ENCODE measurements at regions not wholly inside any gene's neighbourhood (a gene's known extent, or its start where the extent isn't known, plus 50 kb on each side); places are given as distances from the start of the nearest gene placed in this dataset.

DNA sequence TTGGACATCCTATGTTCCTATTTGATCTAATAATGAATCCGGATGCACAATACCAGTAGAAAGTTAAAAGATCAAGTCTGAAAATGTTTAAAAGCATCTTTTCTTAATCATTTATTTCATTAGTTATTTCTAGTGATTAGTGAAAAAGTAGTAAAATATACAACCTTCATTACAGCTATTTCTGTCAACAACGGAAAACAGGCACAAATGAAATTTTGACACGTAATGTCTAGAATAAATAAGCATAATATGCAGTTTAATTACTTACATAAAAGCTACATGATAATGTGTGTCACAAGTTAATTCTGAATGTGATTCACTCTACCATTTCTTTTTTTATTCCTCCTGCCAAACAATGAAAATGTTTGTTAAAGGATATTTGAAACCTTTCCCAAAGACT is 216.1 kb downstream of the MYCN start:
- Histone ChIP-seq H3K9me3 (no peaks in the 10 kb centered on the region), H3K27ac (no peak overlapping the region), H3K27me3 (no peaks in the 10 kb centered on the region), H3K36me3 (no peaks in the 10 kb centered on the region), H3K4me3 (no peak overlapping the region), H3K4me1 (no peaks in the 10 kb centered on the region)
- ATAC-seq: no peak
- TF ChIP-seq EP300 (IDR thresholded peaks at IDR 0.05): no peak
- no peak for TF ChIP-seq POLR2A (IDR thresholded peaks at IDR 0.05)
- TF ChIP-seq, protein P1, sequence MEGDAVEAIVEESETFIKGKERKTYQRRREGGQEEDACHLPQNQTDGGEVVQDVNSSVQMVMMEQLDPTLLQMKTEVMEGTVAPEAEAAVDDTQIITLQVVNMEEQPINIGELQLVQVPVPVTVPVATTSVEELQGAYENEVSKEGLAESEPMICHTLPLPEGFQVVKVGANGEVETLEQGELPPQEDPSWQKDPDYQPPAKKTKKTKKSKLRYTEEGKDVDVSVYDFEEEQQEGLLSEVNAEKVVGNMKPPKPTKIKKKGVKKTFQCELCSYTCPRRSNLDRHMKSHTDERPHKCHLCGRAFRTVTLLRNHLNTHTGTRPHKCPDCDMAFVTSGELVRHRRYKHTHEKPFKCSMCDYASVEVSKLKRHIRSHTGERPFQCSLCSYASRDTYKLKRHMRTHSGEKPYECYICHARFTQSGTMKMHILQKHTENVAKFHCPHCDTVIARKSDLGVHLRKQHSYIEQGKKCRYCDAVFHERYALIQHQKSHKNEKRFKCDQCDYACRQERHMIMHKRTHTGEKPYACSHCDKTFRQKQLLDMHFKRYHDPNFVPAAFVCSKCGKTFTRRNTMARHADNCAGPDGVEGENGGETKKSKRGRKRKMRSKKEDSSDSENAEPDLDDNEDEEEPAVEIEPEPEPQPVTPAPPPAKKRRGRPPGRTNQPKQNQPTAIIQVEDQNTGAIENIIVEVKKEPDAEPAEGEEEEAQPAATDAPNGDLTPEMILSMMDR (IDR thresholded peaks at IDR 0.05): no peak
- TF ChIP-seq POLR2AphosphoS5 (IDR thresholded peaks at IDR 0.05): no peak
- WGBS, 2 donors (ENCODE audit: low coverage in 1 of 2): 90% methylated on average over 3 of the region's 3 CpGs

DNA sequence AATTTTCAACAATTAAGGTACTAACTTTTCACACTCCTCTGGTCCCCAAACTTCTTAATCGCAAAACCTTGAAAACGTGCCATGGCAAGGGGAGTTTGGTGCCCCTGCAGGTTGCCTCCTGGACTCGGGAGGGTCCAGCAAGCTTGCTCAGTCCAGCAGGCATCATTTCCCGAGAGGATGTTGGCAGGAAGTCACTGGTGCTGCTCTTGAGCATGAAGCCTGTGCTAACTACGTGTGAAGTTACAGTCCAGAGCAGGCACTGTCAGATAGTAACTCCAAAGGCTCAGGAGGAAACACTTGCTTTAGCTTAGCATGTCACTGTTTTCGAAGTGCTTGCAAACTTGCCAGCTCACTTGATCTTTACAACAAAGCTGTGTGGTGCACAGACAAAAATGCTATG is 215.4 kb downstream of the MYCN start:
- no peak for ATAC-seq
- 23 to 33% methylated on average over 4 of the region's 6 CpGs for WGBS, 2 donors (ENCODE audit: low coverage in 1 of 2)
- Histone ChIP-seq H3K4me3 (no peak overlapping the region), H3K4me1 (no peaks in the 10 kb centered on the region), H3K27me3 (no peaks in the 10 kb centered on the region), H3K27ac (no peak overlapping the region), H3K36me3 (no peaks in the 10 kb centered on the region), H3K9me3 (no peaks in the 10 kb centered on the region)
- TF ChIP-seq, protein P1 (IDR thresholded peaks at IDR 0.05): no peak
- TF ChIP-seq POLR2AphosphoS5 (IDR thresholded peaks at IDR 0.05) (no peak), POLR2A (IDR thresholded peaks at IDR 0.05) (no peak), EP300 (IDR thresholded peaks at IDR 0.05) (no peak)

DNA sequence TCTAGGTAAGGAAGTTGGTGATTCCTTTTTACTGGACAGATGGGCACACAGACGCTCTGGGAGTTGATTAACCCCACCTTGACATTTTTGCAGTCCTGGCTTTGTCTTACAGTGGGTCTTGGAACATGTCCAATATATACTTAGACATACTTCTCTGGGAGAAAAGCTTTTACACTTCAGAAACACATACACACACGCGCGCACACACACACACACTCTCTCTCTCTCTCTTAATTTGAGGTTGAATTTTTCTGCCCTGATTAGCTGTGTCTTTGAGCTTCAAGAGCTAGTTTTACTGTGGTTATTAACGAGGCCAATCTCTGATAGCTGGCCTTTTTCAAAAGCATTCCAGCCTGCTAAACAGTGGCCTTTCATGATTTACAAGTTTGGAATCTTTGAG is 215.0 kb downstream of the MYCN start:
- Histone ChIP-seq H3K27me3 (no peaks in the 10 kb centered on the region), H3K4me3 (no peak overlapping the region), H3K4me1 (no peaks in the 10 kb centered on the region), H3K36me3 (no peaks in the 10 kb centered on the region), H3K9me3 (no peaks in the 10 kb centered on the region), H3K27ac (no peak overlapping the region)
- WGBS, 2 donors (ENCODE audit: low coverage in 1 of 2): 25 to 49% methylated on average over 4 to 5 of the region's 5 CpGs
- ATAC-seq: no peak
- TF ChIP-seq EP300 (IDR thresholded peaks at IDR 0.05): no peak
- no peak for TF ChIP-seq POLR2AphosphoS5 (IDR thresholded peaks at IDR 0.05)
- TF ChIP-seq, protein P1 (IDR thresholded peaks at IDR 0.05): no peak
- TF ChIP-seq POLR2A (IDR thresholded peaks at IDR 0.05): no peak

DNA sequence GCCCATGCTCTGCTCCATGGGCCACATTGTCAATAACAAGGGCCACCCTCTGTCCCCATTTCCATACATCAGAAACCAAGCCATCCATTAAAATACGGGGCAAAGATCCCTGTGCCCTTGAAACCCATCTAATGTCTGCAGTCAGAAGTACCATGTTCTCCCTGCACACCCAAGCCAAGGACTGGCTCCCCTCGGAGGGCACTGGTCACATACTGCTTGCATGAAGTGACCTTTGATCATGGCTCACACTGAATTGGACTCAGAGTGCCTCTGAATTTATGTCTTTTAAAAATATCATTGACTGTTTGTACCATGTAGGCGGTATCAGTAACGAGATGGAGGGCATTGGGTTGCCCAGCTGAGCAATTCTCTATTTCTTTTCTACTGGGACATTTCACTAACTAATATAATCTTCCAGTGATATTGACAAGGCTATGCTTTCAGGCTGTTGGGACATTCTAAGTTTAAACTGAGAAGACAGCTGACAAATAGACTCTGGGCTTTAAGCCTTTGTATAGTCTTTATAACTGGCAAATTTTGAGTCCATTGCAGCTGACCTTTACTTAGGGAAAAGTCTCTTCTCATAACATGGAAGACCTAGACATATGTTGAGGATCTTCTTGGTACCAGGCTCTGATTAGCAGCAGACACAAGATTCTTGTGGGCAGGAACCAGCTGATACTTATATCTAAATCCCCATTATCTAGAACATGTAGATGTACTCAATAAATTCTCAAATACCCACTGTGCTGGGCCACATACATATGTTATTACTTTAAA is 214.3 kb downstream of the MYCN start:
- no peak for TF ChIP-seq POLR2AphosphoS5 (IDR thresholded peaks at IDR 0.05)
- TF ChIP-seq EP300 (IDR thresholded peaks at IDR 0.05): no peak
- no peak for TF ChIP-seq POLR2A (IDR thresholded peaks at IDR 0.05)
- TF ChIP-seq, protein P1 (IDR thresholded peaks at IDR 0.05): no peak
- WGBS, 2 donors (ENCODE audit: low coverage in 1 of 2): 54% methylated on average over 4 of the region's 4 CpGs; no CpG with 5 or more reads in 1 of the 2 donors
- no peaks in the 10 kb centered on the region for H3K9me3 ChIP-seq
- H3K27ac ChIP-seq: no peak overlapping the region
- no peaks in the 10 kb centered on the region for H3K36me3 ChIP-seq
- H3K27me3 ChIP-seq: no peaks in the 10 kb centered on the region
- no peaks in the 10 kb centered on the region for H3K4me1 ChIP-seq
- no peak for ATAC-seq
- H3K4me3 ChIP-seq: no peak overlapping the region

DNA sequence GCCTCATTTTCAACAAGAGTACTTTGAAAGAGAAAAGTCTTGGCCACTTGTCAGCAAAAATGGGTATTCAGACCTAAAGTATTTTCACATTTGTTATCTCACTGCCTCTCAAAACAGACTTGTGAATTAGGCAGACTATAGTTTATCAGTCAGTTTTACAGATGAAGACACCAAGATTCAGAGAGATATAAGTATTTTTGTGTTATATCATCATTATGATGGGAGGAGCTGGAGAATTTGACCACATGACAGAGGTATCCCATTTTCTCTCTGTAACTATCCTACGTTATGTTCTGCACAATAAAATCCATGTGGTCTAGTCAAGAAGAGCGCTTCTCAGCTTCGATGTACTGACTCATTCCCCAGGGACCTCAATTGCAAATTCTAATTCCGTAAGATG is 213.7 kb downstream of the MYCN start:
- WGBS, 2 donors (ENCODE audit: low coverage in 1 of 2): 85 to 91% methylated on average over 4 of the region's 4 CpGs

More for the DNA sequence above, 213.7 kb downstream of the MYCN start:
- ATAC-seq: no peak
- H3K9me3 ChIP-seq: no peaks in the 10 kb centered on the region
- H3K27ac ChIP-seq: no peak overlapping the region
- TF ChIP-seq, protein P1 (IDR thresholded peaks at IDR 0.05): no peak
- no peak for TF ChIP-seq EP300 (IDR thresholded peaks at IDR 0.05)
- no peak for TF ChIP-seq POLR2A (IDR thresholded peaks at IDR 0.05)
- TF ChIP-seq POLR2AphosphoS5 (IDR thresholded peaks at IDR 0.05): no peak
- H3K4me3 ChIP-seq: no peak overlapping the region
- H3K27me3 ChIP-seq: no peaks in the 10 kb centered on the region
- H3K36me3 ChIP-seq: no peaks in the 10 kb centered on the region
- H3K4me1 ChIP-seq: no peaks in the 10 kb centered on the region

All from gastroesophageal sphincter (tissue), 4 donors.